Spinal cord (tissue), 9 donors: ENCODE measurements at regions not wholly inside any gene's neighbourhood (a gene's known extent, or its start where the extent isn't known, plus 50 kb on each side); places are given as distances from the start of the nearest gene placed in this dataset.

Experiments
- DNase-seq, 6 donors: peaks; one replicate each; pipeline versions ENCODE4 v3.0.0 to v3.0.0-alpha.2; 2013 to 2015; ENCODE audit warnings: low spot score in 6 of 6, low read depth in 4 of 6
- H3K27ac ChIP-seq: one replicate; pipeline ENCODE4 v1.5.1; 2013; ENCODE audit warnings: low read depth, low read length, control low read depth
- H3K27me3 ChIP-seq: one replicate; pipeline ENCODE4 v1.6.1; 2013; ENCODE audit warnings: low read length; ENCODE audit not compliant: control insufficient read depth, insufficient read depth
- H3K36me3 ChIP-seq: one replicate; pipeline ENCODE4 v1.6.1; 2013; ENCODE audit warnings: low read length; ENCODE audit not compliant: control insufficient read depth, insufficient read depth
- H3K4me1 ChIP-seq: one replicate; pipeline ENCODE4 v1.6.1; 2013; ENCODE audit warnings: low read length; ENCODE audit not compliant: control insufficient read depth, insufficient read depth
- H3K4me3 ChIP-seq: one replicate; pipeline ENCODE4 v1.5.1; 2013; ENCODE audit warnings: low read depth, low read length, control low read depth
- H3K9me3 ChIP-seq: one replicate; pipeline ENCODE4 v1.6.1; 2013; ENCODE audit warnings: low read length; ENCODE audit not compliant: control insufficient read depth, insufficient read depth
- WGBS: methylation state at CpG from one replicate; pipeline ENCODE4 v1.1.5; 2013; ENCODE audit warnings: missing lambda C conversion rate; ENCODE audit not compliant: insufficient coverage; 5-methylcytosine and 5-hydroxymethylcytosine counted together
- donor health status: healthy.

DNA sequence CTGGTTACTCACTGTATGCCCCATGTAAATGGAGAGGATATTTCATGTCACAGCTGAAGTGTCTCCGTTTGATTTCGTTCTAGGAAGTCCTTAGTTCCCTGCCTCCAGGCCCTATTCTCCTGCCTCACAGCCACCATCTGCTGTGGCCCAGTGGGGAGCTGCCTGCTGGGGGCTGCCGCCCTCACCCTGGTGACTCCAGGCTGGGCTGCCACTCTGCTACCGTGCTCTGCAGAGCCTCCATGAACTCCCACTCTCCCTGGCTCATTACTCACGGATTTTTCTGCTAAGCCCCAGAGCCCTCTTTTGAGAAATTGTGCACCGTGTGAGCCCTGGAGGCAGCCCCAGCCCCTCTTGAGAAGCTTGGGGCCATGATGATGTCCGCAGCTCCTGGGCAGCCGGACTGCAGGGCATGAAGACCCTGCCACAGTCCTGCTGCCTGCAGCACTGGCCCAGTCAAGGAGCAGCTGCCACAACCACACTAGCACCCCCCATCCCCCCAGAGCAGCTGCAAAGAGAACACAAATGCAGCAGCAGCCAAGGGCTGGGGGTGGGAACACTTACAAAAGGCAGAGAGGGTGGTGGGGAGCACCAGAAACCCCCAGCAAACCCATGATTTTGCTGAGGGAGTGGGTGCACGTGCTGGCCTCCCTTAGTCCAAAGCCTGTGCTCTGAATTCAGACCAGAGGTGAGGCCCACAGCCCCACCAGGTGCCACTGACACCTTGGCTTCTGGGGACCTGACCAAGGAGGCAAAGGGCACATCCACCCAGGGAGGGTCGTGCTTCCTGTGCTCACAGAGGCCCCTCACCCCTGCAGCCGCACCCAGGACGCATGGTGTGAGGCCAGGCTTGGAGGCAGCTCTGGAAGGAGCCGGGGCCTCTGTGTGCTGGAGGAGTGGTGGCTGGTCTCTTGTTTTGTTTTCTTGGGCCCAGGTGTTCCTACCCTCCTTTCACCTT lies 270.2 kb upstream of the RAB6C start:
- Histone ChIP-seq H3K27ac (no peak overlapping the region), H3K4me1 (peaks cover 18% of the 10 kb centered on the region), H3K36me3 (no peaks in the 10 kb centered on the region), H3K27me3 (no peaks in the 10 kb centered on the region), H3K4me3 (no peak overlapping the region), H3K9me3 (no peaks in the 10 kb centered on the region)
- 54% methylated on average over 11 of the region's 13 CpGs for WGBS
- DNase-seq = peak in 1 of 6 donors; percentile 45

DNA sequence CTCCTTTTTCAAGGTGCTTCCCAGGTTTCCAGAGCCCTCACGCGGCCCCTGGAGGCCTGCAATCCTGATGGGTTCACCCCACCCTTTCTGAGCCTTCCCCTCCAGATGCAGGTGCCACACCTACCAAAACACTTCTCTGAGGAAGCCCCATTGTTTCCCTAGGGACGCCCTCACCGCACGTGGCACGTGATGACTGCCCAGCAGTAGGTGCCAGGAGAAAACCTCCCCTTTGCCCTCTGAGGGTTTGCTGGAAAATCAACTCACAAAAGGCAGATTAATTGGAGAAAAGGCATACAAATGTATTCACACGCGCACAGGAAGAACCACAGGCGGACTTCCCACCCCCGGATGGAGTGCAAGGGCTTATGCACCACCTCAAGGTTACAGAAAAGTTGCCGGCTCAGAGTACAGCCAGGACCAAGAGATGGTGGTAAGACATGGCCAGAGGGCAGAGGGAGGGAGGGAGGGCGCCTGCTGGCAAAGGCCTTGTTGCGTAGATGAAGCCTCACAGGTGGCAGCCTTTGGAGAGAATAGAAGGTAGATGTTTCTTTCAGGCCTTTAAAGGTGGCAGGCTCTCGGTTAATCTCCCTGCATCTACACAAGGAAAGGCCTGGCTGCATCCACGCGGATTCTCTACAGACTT lies 269.4 kb upstream of the RAB6C start:
- 82% methylated on average over 8 of the region's 16 CpGs for WGBS
- H3K4me3 ChIP-seq = no peak overlapping the region
- H3K4me1 ChIP-seq = peaks cover 18% of the 10 kb centered on the region
- no peaks in the 10 kb centered on the region for H3K9me3 ChIP-seq
- DNase-seq = no peak
- H3K27me3 ChIP-seq = no peaks in the 10 kb centered on the region
- no peak overlapping the region for H3K27ac ChIP-seq
- no peaks in the 10 kb centered on the region for H3K36me3 ChIP-seq

DNA sequence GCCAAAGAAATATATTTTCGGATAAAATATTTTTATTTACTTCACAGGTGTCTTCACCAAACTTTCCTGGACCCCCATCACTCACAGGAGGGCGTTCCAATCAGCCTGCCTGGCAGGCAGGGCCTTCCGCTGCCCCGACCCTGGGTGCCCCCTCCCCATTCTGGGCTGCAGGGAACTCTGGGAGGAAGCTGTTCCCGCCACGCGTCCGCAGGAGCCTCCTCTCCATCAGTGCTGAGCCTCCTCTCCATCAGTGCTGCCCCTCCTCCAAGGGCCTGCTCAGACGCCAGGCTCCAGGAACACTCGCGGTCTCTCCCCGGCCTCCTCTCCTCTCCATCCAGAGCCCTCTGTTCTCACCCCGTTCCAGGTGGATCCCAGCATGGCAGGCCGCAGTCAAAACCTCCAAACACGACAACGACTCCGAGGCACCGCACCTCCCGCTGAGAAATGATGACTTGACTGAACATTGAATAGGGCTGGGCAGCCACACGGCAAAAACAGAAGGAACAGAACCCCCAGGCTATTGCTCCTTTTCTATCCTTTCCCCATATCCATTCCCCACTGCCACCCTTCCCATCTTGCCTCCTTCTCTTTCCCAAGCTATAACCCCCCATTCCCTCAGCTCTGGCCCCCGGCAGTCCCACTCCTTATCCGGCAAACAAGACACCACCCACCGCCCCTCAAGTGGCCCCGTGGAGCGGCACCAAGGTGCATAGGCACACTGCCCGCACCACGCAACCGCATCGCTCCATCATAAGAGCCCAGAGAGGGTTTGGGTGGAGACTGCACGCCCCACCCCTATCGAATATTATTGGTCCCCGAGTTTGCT lies 268.6 kb upstream of the RAB6C start:
- no peak overlapping the region for H3K27ac ChIP-seq
- 83% methylated on average over 25 of the region's 32 CpGs for WGBS

DNA sequence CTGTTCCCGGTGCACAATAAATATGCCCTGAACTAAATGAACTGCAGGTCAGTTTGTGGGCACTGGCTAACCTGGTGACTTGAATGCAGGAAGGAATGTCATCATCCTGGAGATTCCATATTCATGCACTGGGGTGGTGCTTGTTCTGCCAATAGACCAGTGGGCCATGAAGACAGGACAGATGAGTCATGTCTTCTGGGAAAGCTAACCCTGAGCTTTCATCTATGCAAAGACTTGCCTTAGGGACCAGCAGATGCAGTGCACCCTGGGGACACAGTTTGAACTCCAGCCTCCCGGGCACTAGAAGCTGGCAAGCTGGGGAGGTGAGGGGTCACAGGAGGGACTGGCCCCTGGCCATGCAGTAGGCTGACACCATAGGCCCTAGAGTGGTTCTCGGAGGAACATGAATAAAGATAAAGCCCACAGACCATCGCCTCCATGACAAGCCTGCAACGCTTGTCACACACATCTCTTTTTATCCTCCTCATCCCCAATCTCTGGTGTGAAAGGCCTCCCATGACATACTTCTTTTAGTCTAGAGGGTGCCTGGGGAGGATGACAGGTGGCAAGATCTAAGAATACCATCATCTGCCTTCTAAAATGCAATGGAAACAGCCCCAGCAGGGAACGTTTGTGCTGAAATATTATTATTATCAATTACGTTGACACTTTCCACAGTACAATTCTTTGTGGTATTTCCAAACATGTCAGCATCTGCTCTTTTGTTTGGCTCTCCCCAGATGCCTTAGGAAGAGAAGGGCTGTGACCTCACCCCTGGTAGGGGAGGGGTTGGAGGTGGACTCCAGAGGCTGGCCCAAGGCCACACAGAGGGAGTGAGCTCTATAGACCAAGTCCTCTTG lies 267.4 kb upstream of the RAB6C start:
- Histone ChIP-seq H3K9me3 (no peaks in the 10 kb centered on the region), H3K36me3 (no peaks in the 10 kb centered on the region), H3K4me3 (no peak overlapping the region), H3K27ac (no peak overlapping the region), H3K27me3 (no peaks in the 10 kb centered on the region), H3K4me1 (peaks cover 18% of the 10 kb centered on the region)
- DNase-seq = peak in 1 of 6 donors; percentile 38
- 39% methylated on average over 2 of the region's 7 CpGs for WGBS

More for the DNA sequence above, 268.6 kb upstream of the RAB6C start:
- Histone ChIP-seq H3K4me3 (no peak overlapping the region), H3K9me3 (no peaks in the 10 kb centered on the region), H3K4me1 (peaks cover 18% of the 10 kb centered on the region), H3K27me3 (no peaks in the 10 kb centered on the region), H3K36me3 (no peaks in the 10 kb centered on the region)
- no peak for DNase-seq

DNA sequence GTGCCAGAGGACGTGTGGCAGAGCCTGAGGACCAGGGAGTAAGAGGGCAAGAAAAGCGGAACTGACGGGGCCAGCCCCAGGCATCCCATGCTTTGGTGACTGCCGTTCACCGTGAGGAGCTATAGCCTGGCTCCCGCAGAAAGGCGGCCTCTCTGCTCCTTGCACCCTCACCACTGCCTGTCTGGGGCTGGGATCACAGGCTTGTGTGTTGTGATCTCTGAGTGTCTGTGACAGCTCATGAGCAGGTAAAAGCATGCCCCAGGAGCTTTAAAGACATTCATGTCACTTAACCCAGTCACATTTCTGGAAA lies 266.8 kb upstream of the RAB6C start:
- H3K27me3 ChIP-seq = no peaks in the 10 kb centered on the region
- DNase-seq = no peak
- no peak overlapping the region for H3K4me3 ChIP-seq
- H3K4me1 ChIP-seq = peaks cover 22% of the 10 kb centered on the region
- WGBS = 80% methylated on average over 7 of the region's 7 CpGs
- no peak overlapping the region for H3K27ac ChIP-seq
- H3K9me3 ChIP-seq = no peaks in the 10 kb centered on the region
- H3K36me3 ChIP-seq = no peaks in the 10 kb centered on the region

DNA sequence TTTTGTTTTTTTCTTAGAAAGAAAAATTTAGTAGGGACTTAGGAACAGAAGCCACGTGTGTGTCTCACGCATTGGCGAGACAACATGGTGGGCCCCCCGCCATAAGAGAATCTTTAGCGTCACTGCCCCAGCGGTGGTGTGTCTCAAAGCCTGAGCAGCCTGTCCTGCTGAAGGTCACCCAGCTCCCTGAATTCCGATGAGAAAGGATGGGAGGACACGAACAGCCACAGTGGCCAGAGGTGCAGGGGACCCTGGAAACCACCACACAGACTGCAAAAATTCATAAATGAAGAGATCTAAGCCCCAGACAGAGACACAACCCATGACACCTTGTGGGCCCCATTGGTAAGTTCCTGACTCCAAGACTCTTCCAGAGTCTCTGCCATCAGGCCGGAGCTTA lies 266.1 kb upstream of the RAB6C start:
- no peak overlapping the region for H3K27ac ChIP-seq
- H3K4me3 ChIP-seq = no peak overlapping the region
- H3K9me3 ChIP-seq = no peaks in the 10 kb centered on the region
- H3K4me1 ChIP-seq = peaks cover 21% of the 10 kb centered on the region
- H3K36me3 ChIP-seq = no peaks in the 10 kb centered on the region
- DNase-seq = no peak
- no peaks in the 10 kb centered on the region for H3K27me3 ChIP-seq
- WGBS = 93% methylated on average over 8 of the region's 9 CpGs

DNA sequence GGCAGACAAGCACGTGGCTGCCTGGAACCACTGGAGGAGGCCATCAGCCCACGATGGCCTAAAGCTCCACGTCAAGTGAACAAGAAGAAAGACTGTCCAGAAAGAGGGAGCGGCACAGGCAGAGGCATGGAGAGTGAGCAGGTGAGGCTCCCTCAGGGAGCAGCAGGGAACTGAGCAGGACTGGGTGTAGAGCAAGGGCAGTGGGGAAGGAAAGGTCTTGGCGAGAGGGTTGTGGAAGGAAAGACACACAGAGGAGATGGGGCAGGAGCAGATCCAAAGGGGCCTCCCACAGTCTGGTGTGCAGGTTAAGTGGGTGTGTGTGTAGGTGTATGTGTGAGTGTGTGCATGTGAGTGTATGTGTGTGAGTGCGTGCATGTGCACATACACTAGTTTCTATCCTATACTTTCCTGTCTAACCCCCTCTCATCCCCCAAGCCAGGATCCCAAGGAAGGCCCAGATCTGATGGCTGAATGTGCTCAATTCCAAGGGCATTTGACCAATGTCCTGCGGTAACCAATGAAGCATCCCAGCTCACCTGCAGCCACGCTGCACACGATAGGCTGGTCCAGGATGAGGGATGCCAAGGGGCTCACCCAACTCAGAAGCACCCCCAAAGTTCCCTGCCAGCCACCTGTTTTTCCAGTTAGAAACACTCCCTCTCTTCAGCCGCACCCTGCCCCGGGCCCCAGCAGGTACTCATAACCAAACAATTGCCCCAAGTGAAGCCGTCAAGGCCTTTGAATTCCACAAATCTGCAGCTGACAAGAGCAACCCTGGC lies 262.5 kb upstream of the RAB6C start:
- no peak for DNase-seq
- WGBS = 93% methylated on average over 9 of the region's 12 CpGs
- Histone ChIP-seq H3K4me1 (peaks cover 7% of the 10 kb centered on the region), H3K9me3 (no peaks in the 10 kb centered on the region), H3K27ac (no peak overlapping the region), H3K4me3 (no peak overlapping the region), H3K36me3 (no peaks in the 10 kb centered on the region), H3K27me3 (no peaks in the 10 kb centered on the region)

DNA sequence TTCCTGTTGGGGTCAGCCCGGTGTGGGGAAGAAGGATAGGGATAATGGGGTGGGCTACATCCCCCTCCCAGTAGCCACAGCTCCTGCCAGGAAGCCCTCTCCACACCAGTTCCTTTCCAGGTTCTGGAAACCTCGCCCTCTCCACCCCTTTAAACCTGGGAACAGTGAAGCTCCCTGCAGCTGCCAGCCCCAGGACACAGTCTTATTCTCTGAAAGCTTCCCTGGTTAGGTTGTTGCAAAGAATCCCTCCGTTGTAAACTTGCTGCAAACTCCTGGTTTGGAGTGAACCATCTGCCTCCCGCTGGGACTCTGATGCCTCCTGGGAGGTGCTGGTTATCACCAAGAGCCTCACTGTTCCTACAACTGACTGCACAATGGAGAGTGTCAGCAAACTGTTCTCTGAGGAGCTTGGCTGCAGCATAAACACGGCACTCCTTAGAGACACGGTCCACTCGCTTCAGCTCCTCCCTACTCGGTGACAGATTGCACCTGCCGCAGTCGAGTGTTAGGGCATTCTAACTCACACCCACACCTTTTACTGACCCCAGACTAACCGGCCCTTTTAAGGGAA lies 261.8 kb upstream of the RAB6C start:
- H3K36me3 ChIP-seq = no peaks in the 10 kb centered on the region
- DNase-seq = peak in 1 of 6 donors; percentile 39
- no peak overlapping the region for H3K4me3 ChIP-seq
- WGBS = 41% methylated on average over 9 of the region's 11 CpGs
- H3K27me3 ChIP-seq = no peaks in the 10 kb centered on the region
- H3K27ac ChIP-seq = no peak overlapping the region
- peaks cover 8% of the 10 kb centered on the region for H3K4me1 ChIP-seq
- no peaks in the 10 kb centered on the region for H3K9me3 ChIP-seq
